ENCODE measurements at regions not wholly inside any gene's neighbourhood (a gene's known extent, or its start where the extent isn't known, plus 50 kb on each side); places are given as distances from the start of the nearest gene placed in this dataset.

DNA sequence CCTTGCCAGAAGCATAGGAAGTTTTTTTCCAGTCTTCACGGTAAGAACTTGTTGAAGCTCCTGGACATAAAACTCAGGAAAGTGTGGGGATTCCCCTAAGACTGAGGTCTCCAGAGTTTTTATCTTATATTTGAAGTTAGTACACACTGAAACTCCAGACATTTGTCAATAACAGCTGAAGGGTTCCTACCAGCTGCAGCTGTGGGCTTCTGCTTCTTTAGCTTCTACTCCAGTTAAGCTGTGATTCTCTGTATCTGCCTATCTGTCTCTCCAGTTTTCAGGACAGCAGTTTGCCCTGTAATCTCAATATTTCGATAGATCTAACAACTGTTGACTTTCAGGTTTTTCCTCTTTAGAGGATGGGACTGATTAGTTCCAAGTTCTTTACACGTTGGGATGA is 966.0 kb upstream of the SEMA6D start:
- no peak for DNase-seq

DNA sequence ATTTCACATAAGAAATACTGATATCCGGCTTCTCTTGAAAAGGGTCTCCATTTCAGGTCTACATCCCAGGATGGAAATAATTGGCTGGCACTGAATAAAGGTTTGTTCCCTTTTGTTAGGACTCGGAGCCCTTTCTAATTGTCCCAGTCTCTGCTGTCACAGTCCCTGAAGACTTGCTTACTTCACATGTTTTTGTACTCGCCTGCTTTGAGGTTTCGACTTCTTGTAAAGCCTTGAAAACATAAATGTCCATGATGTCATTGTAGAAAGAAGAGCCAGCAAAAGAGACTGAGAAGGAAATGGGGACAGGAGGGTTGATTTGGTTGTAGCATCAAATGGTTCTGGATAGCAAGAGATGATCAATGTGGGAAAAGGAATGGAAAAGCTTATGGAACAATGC is 963.4 kb upstream of the SEMA6D start:
- DNase-seq, result no peak

DNA sequence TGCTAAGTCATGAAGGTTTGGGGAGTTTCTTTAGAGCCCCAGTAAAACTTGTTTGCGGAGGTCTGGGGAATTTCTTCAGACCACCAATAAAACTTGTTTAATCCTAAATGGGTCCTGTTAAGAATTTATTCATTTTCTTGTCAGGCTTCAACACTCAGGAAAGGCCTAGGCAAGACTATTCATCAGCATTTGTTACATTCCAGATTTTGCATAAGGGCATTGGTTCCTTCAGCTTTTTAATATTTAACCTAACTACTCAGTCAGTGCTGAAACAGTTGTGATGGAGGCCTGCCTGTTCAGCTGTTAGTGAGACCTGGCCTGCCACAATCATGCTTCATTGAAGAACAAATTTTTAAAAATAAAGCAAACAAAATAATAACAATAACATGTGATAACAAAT is 954.2 kb upstream of the SEMA6D start:
- no peak for DNase-seq

DNA sequence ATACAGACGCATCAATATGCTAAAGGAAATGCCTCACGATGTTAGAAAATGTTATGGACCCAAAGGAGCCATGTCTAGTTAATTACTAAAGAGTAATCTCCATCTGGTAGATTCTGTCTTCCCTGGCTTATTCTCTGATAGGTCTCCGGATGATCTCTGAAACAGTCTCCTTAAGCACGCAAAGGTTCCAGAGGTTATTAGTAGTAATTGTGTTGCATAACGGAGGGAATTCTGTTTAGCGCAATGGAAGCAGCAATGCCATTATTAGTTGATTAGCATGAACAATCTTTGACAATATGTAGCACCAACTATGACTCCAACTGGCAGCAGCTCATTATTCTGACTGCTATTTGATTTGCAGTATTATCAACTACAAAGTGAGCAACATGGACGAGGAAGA is 952.5 kb upstream of the SEMA6D start:
- DNase-seq, result no peak

DNA sequence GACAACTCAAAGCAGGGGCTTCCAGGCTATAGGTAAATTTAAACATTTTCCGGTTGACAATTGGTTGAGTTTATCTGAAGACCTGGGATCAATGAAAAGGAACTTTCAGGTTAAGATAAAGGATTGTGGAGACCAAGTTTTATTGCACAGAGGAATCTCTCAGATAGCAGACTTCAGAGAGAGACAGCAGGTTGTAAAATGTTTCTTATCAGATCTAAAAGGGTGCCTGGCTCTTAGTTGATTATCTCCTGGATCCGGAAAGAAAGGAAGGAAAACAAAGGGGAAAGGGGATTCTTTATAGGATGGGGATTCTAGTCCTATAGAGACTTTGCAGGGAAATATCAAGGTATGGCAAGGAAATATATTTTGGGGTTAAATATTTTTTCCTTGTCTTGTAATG is 951.3 kb upstream of the SEMA6D start:
- DNase-seq, result no peak

DNA sequence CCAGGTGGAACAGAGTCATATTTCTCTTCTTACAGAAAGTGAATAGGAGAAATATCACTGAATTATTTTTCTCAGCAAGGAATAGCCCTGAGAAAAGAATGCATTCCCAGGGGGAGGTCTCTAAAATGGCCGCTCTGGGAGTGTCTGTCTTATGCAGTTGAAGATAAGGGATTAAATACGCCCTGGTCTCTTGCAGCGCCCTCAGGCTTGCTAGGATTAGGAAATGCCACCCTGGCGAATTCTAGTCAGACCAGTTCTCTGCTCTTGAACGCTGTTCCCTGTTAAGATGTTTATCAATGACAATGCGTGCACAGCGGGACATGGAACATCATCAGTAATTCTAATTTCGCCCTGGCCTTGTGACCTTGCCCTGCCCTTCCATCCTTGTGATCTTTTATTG is 949.0 kb upstream of the SEMA6D start:
- DNase-seq, result no peak

DNA sequence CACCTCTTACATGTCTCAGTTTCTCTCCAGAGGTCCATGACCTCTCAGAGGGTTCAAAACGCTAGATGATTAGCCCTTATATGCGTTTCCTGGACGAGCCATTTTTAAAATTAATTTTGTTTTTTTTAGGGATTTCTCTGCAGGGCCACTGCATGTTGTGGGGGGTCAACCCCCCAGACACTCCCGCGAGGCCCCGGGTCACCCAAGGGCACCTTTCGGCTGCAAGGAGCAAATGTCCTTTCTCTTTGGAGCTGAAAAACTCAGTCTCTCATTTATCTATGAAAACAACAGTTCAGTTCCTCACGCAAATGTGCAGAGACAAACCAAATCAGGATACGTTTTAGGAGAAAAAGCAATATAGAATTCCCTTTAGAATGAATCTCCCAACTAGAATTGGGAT is 944.3 kb upstream of the SEMA6D start:
- no peak for DNase-seq

DNA sequence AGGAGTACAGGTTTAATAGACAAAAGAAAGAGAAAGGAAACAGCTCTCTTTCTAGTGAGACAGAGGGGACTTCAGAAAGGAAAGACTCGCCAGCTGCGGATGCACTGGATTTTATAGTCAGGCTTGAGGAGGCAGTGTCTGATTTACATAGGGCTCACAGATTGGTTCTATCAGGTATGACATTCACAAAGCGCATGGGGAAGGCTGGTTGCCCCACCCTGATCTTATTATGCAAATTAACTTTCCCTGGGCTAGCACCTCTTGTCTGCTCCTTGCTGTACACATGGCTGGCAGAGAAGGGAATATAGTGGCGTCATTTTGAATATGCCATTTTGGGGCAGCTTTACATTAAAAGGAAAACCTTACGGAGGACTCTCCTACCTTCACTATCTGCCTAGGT is 938.4 kb upstream of the SEMA6D start:
- no peak for DNase-seq

DNA sequence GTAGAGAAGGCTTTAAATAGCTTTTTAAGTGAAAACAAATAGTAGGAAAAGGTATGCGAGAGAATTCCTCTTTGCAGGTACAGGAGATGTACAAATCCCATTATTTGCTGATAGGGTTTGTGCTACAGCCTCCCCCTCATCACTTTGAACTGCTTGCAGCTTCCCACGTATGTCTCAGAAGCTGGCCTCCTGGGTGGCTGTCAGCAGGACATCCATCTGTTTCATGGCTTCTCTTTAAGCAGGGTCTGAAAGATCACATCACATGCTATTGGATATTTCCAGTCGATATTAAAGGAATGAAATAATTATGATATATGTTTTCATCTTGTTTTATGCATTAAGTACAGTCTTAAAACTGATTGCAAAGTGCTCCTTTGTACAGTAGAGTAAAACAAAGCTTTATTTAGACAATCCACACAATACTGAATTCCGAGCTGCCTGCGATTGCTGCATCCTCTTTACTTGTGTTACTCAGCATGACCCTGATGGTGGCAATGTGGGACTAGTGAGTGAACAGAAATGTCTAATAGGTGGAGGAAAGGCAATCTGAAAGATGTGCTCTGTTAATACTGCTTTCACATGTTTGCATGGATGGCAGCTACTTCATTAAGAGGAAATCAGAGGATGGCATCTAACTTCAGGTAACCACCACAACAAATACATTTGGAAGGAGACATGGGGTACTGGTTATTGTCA is 930.6 kb upstream of the SEMA6D start:
- DNase-seq, result peak; percentile 16

DNA sequence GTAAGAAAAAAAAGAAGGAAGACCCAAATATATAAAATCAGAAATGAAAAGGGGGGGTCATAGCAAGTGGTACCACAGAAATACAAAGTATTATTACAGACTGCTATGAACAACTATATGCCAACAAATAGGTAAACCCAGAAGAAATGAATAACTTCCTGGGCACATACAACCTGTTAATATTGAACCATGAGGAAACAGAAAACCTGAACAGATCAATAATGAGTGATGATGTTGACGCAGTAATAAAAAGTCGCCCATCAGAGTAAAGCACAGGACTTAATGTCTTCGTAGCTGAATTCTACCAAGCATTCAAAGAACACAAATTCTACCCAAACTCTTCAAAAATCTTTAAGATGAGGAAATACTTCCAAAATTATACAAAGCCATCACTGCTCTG is 921.6 kb upstream of the SEMA6D start:
- DNase-seq, result no peak

DNA sequence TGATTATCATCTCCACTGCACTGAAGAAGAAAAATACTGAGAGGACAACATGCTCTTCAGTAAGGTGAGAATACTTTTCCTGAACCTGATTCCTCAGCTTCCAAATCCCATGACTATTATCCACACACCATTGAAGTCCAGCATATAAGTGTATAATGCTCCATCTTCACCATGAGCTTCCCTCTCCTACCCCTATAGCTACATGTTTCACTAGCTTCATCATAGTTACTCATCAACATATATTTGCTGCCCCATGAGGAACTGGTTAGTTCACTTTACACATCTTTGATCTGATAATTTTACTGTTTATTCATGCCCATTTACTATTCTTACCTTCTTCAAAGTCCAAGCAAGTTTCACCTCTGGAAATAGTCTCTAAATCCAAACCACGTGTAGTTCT is 908.5 kb upstream of the SEMA6D start:
- DNase-seq, result no peak

DNA sequence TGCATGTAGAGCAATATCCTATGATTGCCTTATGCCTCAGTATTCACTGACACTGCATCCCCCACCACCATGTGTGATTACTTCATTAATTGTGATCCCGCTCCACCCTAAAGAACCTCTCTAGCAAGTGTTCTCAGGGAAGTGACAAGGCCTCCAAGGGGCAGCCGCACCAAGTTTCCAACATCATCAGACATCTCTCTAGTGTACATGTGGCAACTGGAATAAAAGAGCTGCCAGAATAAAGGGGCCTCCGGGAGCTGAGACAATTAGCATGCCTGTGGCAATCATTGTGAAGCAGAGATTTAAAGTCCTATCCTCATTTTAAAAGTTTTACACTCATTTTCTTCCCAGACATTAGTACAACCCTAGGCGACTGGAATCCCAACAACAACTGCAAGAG is 902.1 kb upstream of the SEMA6D start:
- DNase-seq, result no peak

DNA sequence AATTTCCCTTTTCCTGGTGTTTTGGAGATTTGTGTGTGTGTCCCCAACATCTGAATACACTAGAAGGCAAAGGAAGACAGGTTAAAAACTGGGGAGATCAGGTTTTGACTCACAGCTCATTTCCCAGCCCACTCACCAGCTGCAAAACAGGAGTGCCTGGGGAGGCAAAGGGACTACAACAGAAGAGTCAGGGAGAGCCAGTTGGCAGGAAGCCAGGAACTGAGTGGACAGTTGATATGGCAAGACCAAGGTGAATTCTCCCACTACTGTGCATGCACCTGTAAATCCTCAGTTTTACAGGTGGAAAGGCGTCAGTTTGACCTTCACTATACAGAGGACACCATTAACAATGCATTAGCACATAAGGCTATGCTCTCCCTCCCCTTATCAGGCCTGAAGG is 901.5 kb upstream of the SEMA6D start:
- DNase-seq, result no peak

DNA sequence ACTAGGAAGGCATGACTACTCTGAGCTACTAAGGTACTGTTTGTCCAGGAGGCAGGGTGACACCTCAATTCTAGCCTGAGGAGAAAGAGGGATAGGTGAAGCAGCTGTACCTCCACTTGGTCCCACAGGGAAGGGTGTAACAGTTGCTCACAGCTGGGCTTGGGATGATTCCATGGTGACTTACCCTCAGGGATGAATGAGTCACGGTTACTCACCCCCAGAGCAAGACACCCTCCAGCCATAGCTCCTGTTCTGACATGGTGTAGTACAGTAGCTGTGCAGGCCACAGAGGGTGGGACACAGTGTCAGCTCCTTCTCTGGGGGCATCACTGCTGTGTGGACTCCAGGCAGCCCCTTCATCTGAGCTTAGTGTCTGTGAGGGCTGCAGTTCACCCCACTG is 868.6 kb upstream of the SEMA6D start:
- no peak for DNase-seq

DNA sequence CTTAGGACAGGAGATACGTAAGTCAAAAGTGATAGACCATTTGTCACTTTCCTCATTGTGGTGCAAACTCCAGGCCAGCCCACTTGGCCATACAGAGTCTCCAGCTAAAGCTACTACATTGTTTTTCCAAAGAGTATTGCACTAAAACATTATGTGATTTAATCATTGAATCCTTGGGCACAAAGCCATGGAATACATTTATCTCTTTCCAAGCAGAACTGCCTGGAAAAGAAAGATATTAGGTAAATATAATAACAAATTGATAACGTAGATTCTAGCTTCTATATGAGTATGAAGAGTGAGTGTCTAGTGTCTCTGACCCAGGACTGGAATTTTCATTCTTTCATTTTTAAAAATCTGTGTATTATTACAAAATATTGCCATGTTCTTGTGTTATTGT is 863.7 kb upstream of the SEMA6D start:
- no peak for DNase-seq

DNA sequence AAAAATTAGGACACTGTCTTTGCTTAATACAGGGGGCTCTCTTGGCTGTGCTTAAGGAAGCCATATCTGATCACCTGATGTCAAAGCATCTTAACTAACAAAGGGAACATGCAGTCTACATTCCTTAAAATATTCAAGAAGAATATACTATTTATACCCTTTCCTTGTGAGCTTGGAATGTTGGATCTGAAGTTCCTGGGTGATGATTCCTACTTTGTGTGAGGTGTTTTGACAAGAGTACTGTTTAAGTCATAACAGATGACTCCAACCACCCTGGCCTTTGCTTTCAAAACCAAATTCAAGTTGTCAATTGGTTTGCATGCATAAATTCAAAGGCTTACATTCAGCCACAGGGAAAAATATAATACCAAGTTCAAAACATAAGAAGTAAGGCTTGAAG is 862.7 kb upstream of the SEMA6D start:
- no peak for DNase-seq

DNA sequence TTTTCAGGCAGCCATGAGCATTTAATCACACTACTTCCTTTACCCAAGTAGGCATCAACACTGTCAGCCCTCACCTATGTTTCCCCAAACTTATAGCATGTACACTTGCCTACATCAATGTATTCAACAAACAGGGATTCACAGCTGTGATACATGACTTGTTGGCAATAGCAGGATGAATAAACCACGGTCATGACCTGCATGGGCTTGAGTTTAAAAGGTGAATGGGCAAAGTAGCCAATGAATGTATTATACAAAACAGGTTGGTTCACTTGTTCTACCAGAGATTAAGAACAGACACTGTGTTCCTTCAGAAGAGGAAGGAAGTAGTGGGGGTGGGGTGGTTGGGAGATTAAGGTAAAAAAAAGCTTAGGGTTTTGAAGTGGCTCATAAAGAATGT is 861.9 kb upstream of the SEMA6D start:
- no peak for DNase-seq

DNA sequence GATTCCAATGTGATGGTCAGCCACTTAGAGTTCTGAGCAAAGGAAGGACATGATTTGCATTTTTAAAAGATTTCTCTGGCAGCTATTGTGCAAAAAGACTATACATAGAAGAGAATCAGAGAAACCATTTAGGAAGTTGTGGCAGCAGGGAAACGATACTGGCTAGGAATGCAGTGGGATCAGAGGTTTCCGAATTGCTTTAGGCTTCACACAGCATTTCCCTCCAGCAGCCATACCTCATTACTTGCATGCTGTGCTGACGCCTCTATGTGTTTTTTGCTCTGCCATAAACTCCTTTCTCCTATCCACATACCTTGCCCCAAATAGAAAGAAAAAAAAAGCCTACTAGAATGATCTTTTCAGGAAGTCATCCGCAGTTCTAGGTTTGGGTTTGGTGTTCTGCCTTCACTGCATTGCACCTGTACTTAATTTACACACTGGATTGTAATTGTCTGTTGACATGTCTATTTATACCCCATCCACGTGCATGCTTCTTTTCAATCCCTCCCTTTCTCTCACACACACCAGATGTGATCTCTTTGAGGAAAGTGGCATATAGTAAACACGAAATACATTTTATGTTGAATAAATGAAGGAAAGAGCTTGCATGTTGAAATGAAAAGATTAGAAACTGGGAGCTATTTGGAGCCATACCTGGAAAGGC is 860.3 kb upstream of the SEMA6D start:
- DNase-seq, result no peak

DNA sequence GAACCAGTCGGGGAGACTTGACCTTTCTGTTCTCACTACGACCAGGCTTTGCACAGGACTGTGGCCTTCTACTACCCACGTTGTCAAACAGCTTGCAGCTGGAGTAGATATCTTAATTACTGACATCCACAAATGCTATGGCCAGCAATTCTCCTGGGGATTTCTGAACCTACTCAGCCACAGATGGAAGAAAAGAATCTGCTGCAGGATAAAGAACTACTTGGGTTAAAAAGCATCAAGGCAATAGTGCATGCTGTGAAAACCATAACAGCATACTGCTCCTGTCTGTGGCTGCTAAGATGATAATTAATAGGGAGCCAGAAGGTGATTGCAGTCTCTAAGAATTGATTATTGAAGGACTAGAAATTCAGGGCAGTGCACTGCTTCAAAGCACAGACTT is 859.2 kb upstream of the SEMA6D start:
- peak; percentile 43 for DNase-seq

DNA sequence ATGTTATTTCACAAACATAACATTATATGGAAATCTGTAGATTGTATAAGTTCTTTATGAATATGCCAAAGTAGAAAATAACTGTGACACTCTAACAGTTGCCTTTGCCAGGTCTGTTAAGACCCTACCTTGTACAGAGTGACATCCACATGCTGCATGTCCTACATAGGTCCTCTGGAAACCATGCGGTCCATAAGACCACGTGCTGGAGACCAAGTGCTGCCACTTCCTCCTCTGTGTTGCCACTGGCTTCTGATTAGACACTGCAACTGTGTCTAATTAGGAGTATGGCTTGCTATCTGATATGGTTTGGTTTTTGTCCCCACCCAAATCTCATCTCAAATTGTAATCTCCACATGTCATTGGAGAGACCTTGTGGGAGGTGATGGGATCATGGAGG is 855.5 kb upstream of the SEMA6D start:
- DNase-seq, result no peak

DNA sequence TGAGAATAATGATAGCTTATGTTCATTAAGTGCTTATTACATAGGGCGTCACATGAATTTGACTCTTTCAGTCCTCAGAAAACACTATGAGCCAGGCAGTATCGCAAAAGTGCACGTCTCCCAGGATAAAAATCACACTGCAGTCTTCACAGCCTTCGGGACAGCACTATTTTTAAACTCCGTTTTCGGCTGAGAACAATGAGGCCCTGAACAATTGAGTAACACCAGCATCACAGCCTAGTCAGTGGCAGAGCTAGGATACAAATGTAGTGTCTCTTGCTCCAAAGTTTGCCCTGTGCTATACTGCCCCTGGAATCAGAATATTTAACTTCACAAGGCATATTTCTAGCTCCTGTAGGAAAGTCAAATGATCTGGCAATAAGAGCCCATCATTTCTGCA is 852.1 kb upstream of the SEMA6D start:
- no peak for DNase-seq

DNA sequence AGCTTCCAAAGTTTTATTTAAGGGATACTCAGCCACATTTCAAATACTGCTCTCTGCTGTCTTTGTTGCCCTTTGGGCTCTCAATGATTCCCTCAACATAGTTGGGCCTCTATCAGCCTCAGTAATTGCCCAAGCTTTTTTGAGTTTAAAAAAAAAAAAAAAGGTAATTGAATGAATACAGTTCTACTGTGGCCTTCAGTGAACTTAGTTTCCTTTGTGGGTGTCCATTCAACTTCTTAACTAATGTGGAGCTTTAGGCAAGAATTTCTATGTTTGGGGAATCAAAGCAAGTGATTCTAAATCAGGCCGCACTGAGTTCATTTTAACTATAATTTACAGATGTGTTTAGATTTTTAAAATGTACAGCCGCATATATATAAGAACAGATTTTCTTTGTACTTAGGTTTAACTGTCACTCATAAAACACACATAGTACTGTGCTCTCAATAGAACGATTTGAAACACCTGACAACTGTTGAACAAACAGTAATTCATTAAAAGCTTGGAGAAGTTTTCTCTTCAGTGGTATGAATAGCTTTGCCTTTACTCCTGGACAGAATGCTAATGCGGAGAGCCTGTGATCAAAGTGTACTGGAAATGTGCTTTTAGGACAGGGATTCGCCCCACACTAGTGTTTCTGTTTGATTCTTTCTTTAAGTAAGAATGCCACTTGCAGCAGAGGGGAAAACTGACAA is 844.9 kb upstream of the SEMA6D start:
- DNase-seq, result no peak

DNA sequence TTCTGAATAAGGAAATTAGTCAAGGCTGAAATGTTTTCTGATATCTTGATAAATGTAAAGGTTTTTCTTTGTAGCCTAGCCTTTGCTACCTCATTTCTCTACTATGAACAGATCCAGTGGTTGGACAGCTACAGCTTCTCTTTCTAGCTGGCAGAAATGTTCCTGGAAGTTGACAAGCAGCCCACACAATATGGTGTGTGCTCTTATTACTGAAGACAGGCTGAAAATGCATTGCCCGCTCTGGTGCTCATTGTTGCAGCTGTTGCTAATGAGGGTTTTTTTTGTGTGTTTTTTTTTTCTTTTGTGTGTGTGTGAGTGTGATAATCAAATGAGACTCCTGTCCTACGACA is 844.3 kb upstream of the SEMA6D start:
- DNase-seq, result peak; percentile 16

DNA sequence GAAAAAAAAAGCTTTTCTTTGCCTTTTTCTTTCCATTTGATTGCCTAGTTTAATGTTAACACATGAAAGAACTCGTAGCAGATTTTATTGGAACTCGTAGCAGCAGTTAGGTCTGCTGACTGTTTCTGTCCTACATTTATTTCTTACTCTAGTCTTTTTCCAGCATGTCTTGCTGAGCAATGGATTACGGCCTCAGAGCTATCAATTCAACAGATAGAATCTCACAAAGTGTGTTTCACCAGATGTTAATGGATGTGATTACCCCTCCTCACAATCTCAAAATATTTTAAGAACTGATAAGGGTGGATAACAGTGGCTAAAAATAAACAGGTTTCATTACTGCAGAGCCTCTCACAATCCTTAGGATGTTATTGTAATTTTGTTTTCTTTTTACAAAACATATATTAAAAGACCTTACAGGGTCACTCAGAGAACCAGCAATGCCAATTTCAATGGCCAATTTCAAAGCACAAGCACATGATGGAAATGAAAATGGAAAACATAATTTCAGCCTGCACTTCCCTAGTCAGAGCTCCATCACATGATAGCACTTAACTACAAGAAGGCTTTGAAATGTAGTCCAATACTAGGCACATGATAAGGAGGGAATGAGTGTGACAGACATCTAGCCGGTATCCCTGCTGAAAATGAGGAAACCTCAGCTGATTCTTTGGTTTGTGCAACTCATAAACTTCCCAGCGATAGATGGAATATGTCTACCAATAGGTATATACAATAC is 838.1 kb upstream of the SEMA6D start:
- no peak for DNase-seq
